ENCODE measurements at regions not wholly inside any gene's neighbourhood (a gene's known extent, or its start where the extent isn't known, plus 50 kb on each side); places are given as distances from the start of the nearest gene placed in this dataset.

GRCh38 chr1:8174807-8175206 is 143.1 kb upstream of the SLC45A1 start:
- no peak for TF ChIP-seq EZH2 (IDR thresholded peaks at IDR 0.05; ENCODE audit: low read depth)
- no peak for TF ChIP-seq CTCF (conservative IDR thresholded peaks at IDR 0.05)
- no peak for DNase-seq
- Histone ChIP-seq H3K27me3 (ENCODE audit: insufficient read depth, low read depth) (no peaks in the 10 kb centered on the region), H3F3A (ENCODE audit: insufficient read depth, low read depth) (no peaks in the 10 kb centered on the region), H3K4me2 (no peak overlapping the region), H3K4me3 (no peak overlapping the region), H3K27ac (no peak overlapping the region), H3K79me2 (ENCODE audit: low read depth) (no peaks in the 10 kb centered on the region), H3K9me3 (ENCODE audit: insufficient read depth, low read depth) (peaks cover 8% of the 10 kb centered on the region; the same call in 1 of the 2 replicates), H3K4me1 (replicated peaks; ENCODE audit: insufficient read depth) (peaks cover 4% of the 10 kb centered on the region), H4K20me1 (ENCODE audit: insufficient read depth) (no peaks in the 10 kb centered on the region), H3K9me2 (ENCODE audit: insufficient read depth) (no peaks in the 10 kb centered on the region), H3K36me3 (ENCODE audit: low read depth) (no peaks in the 10 kb centered on the region), H2AFZ (no peak overlapping the region)
- BruUV-seq (replicated peaks): no TSS peak
- POLR2A ChIA-PET (ENCODE audit: unreplicated experiment): no interaction called here
- CTCF ChIA-PET: no interaction called here
- intact Hi-C loops (cut with micrococcal nuclease; ENCODE audit: unreplicated experiment): no loop called here

- BruUV-seq (replicated peaks): no TSS peak
These were observed 145.8 kb upstream of the ERRFI1 start for GRCh38 chr1:8171751-8172464.

GRCh38 chr1:8170059-8170835 is 144.1 kb upstream of the ERRFI1 start:
- peak overlapping the region; percentile 23; the same call in 1 of the 2 replicates for H3K27ac ChIP-seq
- intact Hi-C loops (cut with micrococcal nuclease; ENCODE audit: unreplicated experiment): no loop called here
- H2AFZ ChIP-seq: no peak overlapping the region
- TF ChIP-seq EZH2 (IDR thresholded peaks at IDR 0.05; ENCODE audit: low read depth) (no peak), CTCF (conservative IDR thresholded peaks at IDR 0.05) (no peak)
- H3K4me2 ChIP-seq: no peak overlapping the region
- H3F3A ChIP-seq (ENCODE audit: insufficient read depth, low read depth): peaks cover 4% of the 10 kb centered on the region; the same call in 1 of the 2 replicates
- H3K79me2 ChIP-seq (ENCODE audit: low read depth): no peaks in the 10 kb centered on the region
- CTCF ChIA-PET: no interaction called here
- no peaks in the 10 kb centered on the region for H3K9me2 ChIP-seq (ENCODE audit: insufficient read depth)
- H3K9me3 ChIP-seq (ENCODE audit: insufficient read depth, low read depth): no peaks in the 10 kb centered on the region
- peaks cover 41% of the 10 kb centered on the region for H3K4me1 ChIP-seq (replicated peaks; ENCODE audit: insufficient read depth)
- no peaks in the 10 kb centered on the region for H4K20me1 ChIP-seq (ENCODE audit: insufficient read depth)
- POLR2A ChIA-PET (ENCODE audit: unreplicated experiment): interaction anchor here (0.5 to 0.6 kb wide), 2 partner anchors 32 to 73 kb away, joined by 3 read pairs; no protein-coding TSS in a partner anchor
- no peak for DNase-seq
- no peaks in the 10 kb centered on the region for H3K36me3 ChIP-seq (ENCODE audit: low read depth)
- BruUV-seq (replicated peaks): no TSS peak
- H3K4me3 ChIP-seq: no peak overlapping the region
- H3K27me3 ChIP-seq (ENCODE audit: insufficient read depth, low read depth): no peaks in the 10 kb centered on the region

More at GRCh38 chr1:8171751-8172464, 145.8 kb upstream of the ERRFI1 start:
- Histone ChIP-seq H3K36me3 (ENCODE audit: low read depth) (no peaks in the 10 kb centered on the region), H3K4me2 (no peak overlapping the region), H3K79me2 (ENCODE audit: low read depth) (no peaks in the 10 kb centered on the region), H3K9me3 (ENCODE audit: insufficient read depth, low read depth) (no peaks in the 10 kb centered on the region), H3K27me3 (ENCODE audit: insufficient read depth, low read depth) (no peaks in the 10 kb centered on the region), H3K4me3 (no peak overlapping the region), H3K4me1 (replicated peaks; ENCODE audit: insufficient read depth) (peaks cover 29% of the 10 kb centered on the region), H3K9me2 (ENCODE audit: insufficient read depth) (no peaks in the 10 kb centered on the region), H2AFZ (no peak overlapping the region), H4K20me1 (ENCODE audit: insufficient read depth) (no peaks in the 10 kb centered on the region), H3F3A (ENCODE audit: insufficient read depth, low read depth) (no peaks in the 10 kb centered on the region), H3K27ac (no peak overlapping the region)
- no peak for DNase-seq
- ChIA-PET CTCF (interaction anchor here (0.6 kb wide), 1 partner anchor 16 kb away, joined by 4 read pairs; no protein-coding TSS in a partner anchor), POLR2A (ENCODE audit: unreplicated experiment) (no interaction called here)
- no peak for TF ChIP-seq EZH2 (IDR thresholded peaks at IDR 0.05; ENCODE audit: low read depth)
- intact Hi-C loops (cut with micrococcal nuclease; ENCODE audit: unreplicated experiment): no loop called here

All from PC-9 (cell line).